GM12878 (cell line): ENCODE measurements at regions not wholly inside any gene's neighbourhood (a gene's known extent, or its start where the extent isn't known, plus 50 kb on each side); places are given as distances from the start of the nearest gene placed in this dataset.

ENCODE experiments used
- ATAC-seq: fragments of 200-7000 bp; cut with Tn5 transposase; 3 replicates; pipeline ENCODE4 v1.9.1; 2020; ENCODE audit warnings: mild to moderate bottlenecking, moderate library complexity
- BruUV-seq: library from RNA; stranded (reverse); fragments of 400-500 nt; replicated peaks from 2 replicates; lab custom pipeline; 2021; lab: Mats Ljungman, UMichigan
- CTCF ChIA-PET: fragments of 300-600 bp; sonication (Branson Sonifier 250); formaldehyde crosslinking; extraction: SDS; loops from one replicate; lab custom pipeline; 2021; ENCODE audit warnings: inconsistent platforms; lab: Yijun Ruan, JAX
- POLR2A ChIA-PET: fragments of 350-600 bp; formaldehyde crosslinking; extraction: SDS; loops from one replicate; lab custom pipeline; 2021; ENCODE audit warnings: inconsistent platforms; lab: Charles Lee
- RAD21 ChIA-PET: fragments of 300-600 bp; sonication (Branson Sonifier 250); formaldehyde crosslinking; loops from one replicate; lab custom pipeline; 2023; ENCODE audit warnings: antibody characterized with exemption; ENCODE audit not compliant: unreplicated experiment; lab: Charles Lee
- SMC1A ChIA-PET: fragments of 300-600 bp; sonication (Branson Sonifier 250); formaldehyde crosslinking; loops from one replicate; lab custom pipeline; 2023; ENCODE audit not compliant: unreplicated experiment, uncharacterized antibody; lab: Charles Lee
- DNase-seq: peaks from one replicate; pipeline ENCODE4 v3.0.0-alpha.2; 2011; ENCODE audit warnings: low read depth, low spot score
- FAIRE-seq: peaks from 3 replicates; lab custom pipeline; 2011; peaks lifted over from hg19 to GRCh38; lab: Jason Lieb, UNC
- H2AFZ ChIP-seq: 2 replicates; pipeline ENCODE4 v1.6.0; 2011; ENCODE audit warnings: low read depth, low read length, control low read depth; ENCODE audit not compliant: control insufficient read depth
- H3K27ac ChIP-seq: 2 replicates; pipeline ENCODE4 v1.5.1; 2011; ENCODE audit warnings: control low read depth; ENCODE audit not compliant: control insufficient read depth, insufficient read depth
- H3K27me3 ChIP-seq, 2 experiments: replicated peaks in 1 of 2; 2 replicates each; pipeline versions ENCODE4 v1.6.0 to v1.6.1; 2011; ENCODE audit warnings: low read length in 1 of 2; ENCODE audit not compliant: control insufficient read depth in 2 of 2, insufficient read depth in 2 of 2
- H3K36me3 ChIP-seq, 2 experiments: 2 replicates each; pipeline ENCODE4 v1.5.1; 2011; ENCODE audit warnings: low read length in 1 of 2; ENCODE audit not compliant: control insufficient read depth in 2 of 2, insufficient read depth in 2 of 2
- H3K4me1 ChIP-seq: 2 replicates; pipeline ENCODE4 v1.6.1; 2011; ENCODE audit warnings: mild to moderate bottlenecking, low read length, moderate library complexity, mixed read lengths; ENCODE audit not compliant: control insufficient read depth, insufficient read depth
- H3K4me2 ChIP-seq: 2 replicates; pipeline ENCODE4 v1.6.0; 2011; ENCODE audit warnings: control low read depth; ENCODE audit not compliant: control insufficient read depth, insufficient read depth
- H3K4me3 ChIP-seq: fragments of 200-600 bp; sonication (generic); 2 replicates; pipeline ENCODE4 v1.5.1; 2016
- H3K79me2 ChIP-seq: 2 replicates; pipeline ENCODE4 v1.6.0; 2011; ENCODE audit warnings: low read length; ENCODE audit not compliant: control insufficient read depth, insufficient read depth
- H3K9ac ChIP-seq: 2 replicates; pipeline ENCODE4 v1.8.0; 2011; ENCODE audit warnings: low read length, control low read depth, mixed read lengths; ENCODE audit not compliant: control insufficient read depth, insufficient read depth
- H3K9me3 ChIP-seq: replicated peaks from 3 replicates; pipeline ENCODE4 v1.5.1; 2011; ENCODE audit warnings: mild to moderate bottlenecking, low read length; ENCODE audit not compliant: control insufficient read depth, insufficient read depth
- H4K20me1 ChIP-seq: 2 replicates; pipeline ENCODE4 v1.6.0; 2011; ENCODE audit not compliant: control insufficient read depth, insufficient read depth
- ASH2L ChIP-seq: fragments of 300-600, 200-600 bp; sonication (generic); IDR thresholded peaks from 2 replicates; pipeline ENCODE4 v1.6.1; 2017; ENCODE audit warnings: low read depth, mild to moderate bottlenecking, borderline replicate concordance
- BCLAF1 ChIP-seq: fragments of 450-650 bp; IDR thresholded peaks from 2 replicates; pipeline ENCODE4 v1.6.1; 2017; ENCODE audit warnings: antibody characterized with exemption, mild to moderate bottlenecking, moderate library complexity
- CHD4 ChIP-seq: fragments of 200-600 bp; sonication (generic); IDR thresholded peaks from 2 replicates; pipeline ENCODE4 v1.6.1; 2016; ENCODE audit warnings: mild to moderate bottlenecking
- ETV6 ChIP-seq, 2 experiments: fragments of 450-650 bp in 1 of 2; IDR thresholded peaks in 1 of 2; conservative IDR thresholded peaks in 1 of 2; 2 replicates each; pipeline ENCODE4 v1.6.1; 2014; ENCODE audit warnings: antibody characterized with exemption in 1 of 2, borderline replicate concordance in 1 of 2, low read depth in 1 of 2, mild to moderate bottlenecking in 1 of 2, moderate library complexity in 1 of 2
- EZH2 ChIP-seq: IDR thresholded peaks from 2 replicates; pipeline ENCODE4 v1.6.1; 2012; ENCODE audit warnings: low read depth, mild to moderate bottlenecking, control low read depth, inconsistent platforms, low read length, borderline replicate concordance; ENCODE audit not compliant: control insufficient read depth
- JUNB ChIP-seq: IDR thresholded peaks from 2 replicates; pipeline ENCODE4 v1.6.1; 2016; ENCODE audit warnings: antibody characterized with exemption, mild to moderate bottlenecking
- JUND ChIP-seq: IDR thresholded peaks from 2 replicates; pipeline ENCODE4 v1.6.1; 2012; ENCODE audit warnings: low read depth, mild to moderate bottlenecking, low read length, improper control_type of control experiment, moderate library complexity
- NR2F1 ChIP-seq: fragments of 450-650 bp; conservative IDR thresholded peaks from 2 replicates; pipeline ENCODE4 v1.6.1; 2017; ENCODE audit warnings: mild to moderate bottlenecking
- PBX3 ChIP-seq: IDR thresholded peaks from 2 replicates; pipeline ENCODE4 v1.6.1; 2011; ENCODE audit warnings: mild to moderate bottlenecking, low read depth, low read length, moderate library complexity; ENCODE audit not compliant: insufficient replicate concordance
- SMARCA5 ChIP-seq: fragments of 450-650 bp; IDR thresholded peaks from 2 replicates; pipeline ENCODE4 v1.6.1; 2017; ENCODE audit warnings: mild to moderate bottlenecking
- SMC3 ChIP-seq: IDR thresholded peaks from 2 replicates; pipeline ENCODE4 v1.6.1; 2011; ENCODE audit warnings: low read length, improper control_type of control experiment, borderline replicate concordance
- ZZZ3 ChIP-seq: IDR thresholded peaks from 2 replicates; pipeline ENCODE4 v1.6.1; 2011; ENCODE audit warnings: low read depth; ENCODE audit not compliant: control insufficient read depth, insufficient read length
- WGBS: methylation state at CpG from one replicate; pipeline ENCODE4 v1.1.6; 2016; ENCODE audit warnings: low lambda C conversion rate; ENCODE audit not compliant: insufficient replicate concordance, insufficient coverage; ENCODE audit errors: missing lambda C conversion rate; 5-methylcytosine and 5-hydroxymethylcytosine counted together
- in situ Hi-C: fragments of 300-500 bp; cut with MboI; formaldehyde crosslinking; loops from 9 replicates; pipeline ENCODE4 v1.14.3; 2018; ENCODE audit warnings: mixed read lengths
- intact Hi-C: fragments of 100-400 bp; cut with micrococcal nuclease; formaldehyde crosslinking; loops from one replicate; pipeline ENCODE4 v1.14.2; 2022; ENCODE audit not compliant: unreplicated experiment

GRCh38 chr13:103839460-103839859 lies 773.2 kb upstream of the SLC10A2 start:
- no peak overlapping the region for H3K9ac ChIP-seq
- H2AFZ ChIP-seq: no peak overlapping the region
- WGBS: 75% methylated on average over 3 of the region's 3 CpGs
- no peak overlapping the region for H3K4me2 ChIP-seq
- no peaks in the 10 kb centered on the region for H3K36me3 ChIP-seq
- SMC1A ChIA-PET: no interaction called here
- CTCF ChIA-PET: no interaction called here
- H3K9me3 ChIP-seq: no peaks in the 10 kb centered on the region
- H3K4me1 ChIP-seq: no peaks in the 10 kb centered on the region
- H4K20me1 ChIP-seq: no peaks in the 10 kb centered on the region
- no peak overlapping the region for H3K27ac ChIP-seq
- ATAC-seq: peak; percentile 56
- FAIRE-seq: no peak
- POLR2A ChIA-PET: no interaction called here
- RAD21 ChIA-PET: no interaction called here
- no peaks in the 10 kb centered on the region for H3K79me2 ChIP-seq
- intact Hi-C loops (no loop called here), in situ Hi-C loops (no loop called here)
- no peak for DNase-seq
- no TSS peak for BruUV-seq
- TF ChIP-seq SMC3: no peak
- peak; percentile 67; the same call in 1 of the 2 replicates for TF ChIP-seq NR2F1
- peak; percentile 33 for TF ChIP-seq PBX3
- no peak for TF ChIP-seq ASH2L
- no peak overlapping the region for H3K4me3 ChIP-seq
- H3K27me3 ChIP-seq: no peaks in the 10 kb centered on the region

- Histone ChIP-seq H3K4me1 (no peaks in the 10 kb centered on the region), H3K9me3 (no peaks in the 10 kb centered on the region), H2AFZ (no peak overlapping the region), H3K9ac (no peak overlapping the region), H3K4me2 (no peak overlapping the region), H3K4me3 (no peak overlapping the region), H3K27me3 (no peaks in the 10 kb centered on the region), H3K36me3 (no peaks in the 10 kb centered on the region), H4K20me1 (no peaks in the 10 kb centered on the region), H3K27ac (no peak overlapping the region), H3K79me2 (no peaks in the 10 kb centered on the region)
- ATAC-seq (no peak), FAIRE-seq (no peak), DNase-seq (no peak)
- RAD21 ChIA-PET: no interaction called here
- in situ Hi-C loops (no loop called here), intact Hi-C loops (no loop called here)
- SMC1A ChIA-PET: interaction anchor here (1.0 kb wide), 1 partner anchor 15 kb away, joined by 3 read pairs; no protein-coding TSS in a partner anchor
- POLR2A ChIA-PET: no interaction called here
- no TSS peak for BruUV-seq
- CTCF ChIA-PET: no interaction called here
- WGBS: 28% methylated on average over 3 of the region's 3 CpGs
- TF ChIP-seq SMARCA5: no peak
- TF ChIP-seq JUND: no peak
- no peak for TF ChIP-seq BCLAF1
- no peak for TF ChIP-seq CHD4
- TF ChIP-seq JUNB: no peak
- TF ChIP-seq ETV6 (conservative IDR thresholded peaks at IDR 0.05 in 1 of 2, IDR thresholded peaks at IDR 0.05 in 1 of 2; ENCODE audit: borderline replicate concordance in 1 of 2, low read depth in 1 of 2): no peak
- no peak for TF ChIP-seq ZZZ3
- no peak for TF ChIP-seq EZH2
Observed at GRCh38 chr13:103835052-103835451, 768.8 kb upstream of the SLC10A2 start.
